HPDE6-E6E7 (cell line): ENCODE measurements at regions not wholly inside any gene's neighbourhood (a gene's known extent, or its start where the extent isn't known, plus 50 kb on each side); places are given as distances from the start of the nearest gene placed in this dataset.

Experiments used
- DNase-seq: peaks from one replicate; pipeline ENCODE4 v3.0.0; 2011; ENCODE audit warnings: missing footprints; ENCODE audit errors: extremely low spot score

GRCh38 chr17:79680318-79680695, 50.4 kb upstream of the ENPP7 start:
- DNase-seq, result no peak

DNA sequence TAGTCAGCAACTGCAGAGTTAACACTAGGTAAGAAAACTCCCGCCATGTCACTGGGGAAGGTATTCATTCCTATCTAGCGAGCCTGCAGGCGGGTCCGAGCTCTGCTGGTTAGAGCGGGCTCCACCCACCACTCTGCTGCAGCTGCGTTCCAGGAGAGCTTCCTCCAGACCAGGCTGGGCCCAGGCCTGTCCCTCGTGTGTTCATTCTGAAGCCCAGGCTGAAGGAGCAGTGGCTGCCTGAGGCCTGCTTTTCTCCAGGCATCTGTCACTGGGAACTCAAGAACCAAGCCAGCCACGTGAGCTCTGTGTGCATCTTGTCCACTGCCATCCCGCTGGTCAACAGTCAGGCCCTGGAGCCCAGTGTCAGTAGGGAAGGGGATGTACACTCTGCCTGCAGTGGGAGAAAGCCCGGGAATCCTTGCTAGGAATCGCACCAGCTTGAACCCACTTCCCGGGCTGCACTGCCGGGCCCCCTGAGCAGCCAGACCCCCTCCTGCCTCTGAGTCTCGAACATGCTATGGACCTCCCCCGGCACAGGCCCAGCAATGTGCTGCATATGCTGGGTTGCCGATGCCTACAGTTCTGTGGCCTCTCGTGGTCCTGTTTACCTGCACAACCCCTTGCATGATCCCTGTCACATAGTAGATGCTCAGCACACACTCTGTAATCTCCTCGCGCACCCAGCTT, 51.0 kb upstream of the ENPP7 start:
- DNase-seq, result no peak

DNA sequence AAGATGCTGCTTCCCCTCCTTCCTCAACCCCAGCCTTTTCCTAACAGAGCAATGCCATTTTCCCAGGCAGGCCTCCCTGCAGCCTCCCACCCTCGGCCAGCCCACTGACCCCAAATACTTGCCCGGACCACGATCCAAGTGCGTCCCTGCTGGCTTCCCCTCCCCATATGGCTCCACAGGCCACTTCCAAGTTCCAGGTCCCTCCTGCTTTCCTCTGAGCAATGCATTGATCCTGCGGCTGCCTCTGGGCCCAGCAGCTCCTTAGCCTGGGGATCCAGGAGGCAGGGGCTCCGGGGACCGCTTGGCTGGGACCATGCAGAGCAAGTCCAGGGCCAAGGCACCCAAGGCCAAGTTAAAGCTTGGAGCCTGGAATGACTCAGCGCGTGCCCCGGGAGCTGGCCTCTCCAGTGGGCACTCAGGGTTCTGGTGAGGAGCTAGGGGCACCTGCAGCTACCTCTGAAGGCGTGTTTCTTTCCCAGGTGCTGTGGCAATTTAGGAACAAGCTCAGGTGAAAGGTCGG, 51.9 kb upstream of the ENPP7 start:
- no peak for DNase-seq

- DNase-seq, result no peak
These were observed 52.5 kb upstream of the ENPP7 start for GRCh38 chr17:79678091-79678735.

DNA sequence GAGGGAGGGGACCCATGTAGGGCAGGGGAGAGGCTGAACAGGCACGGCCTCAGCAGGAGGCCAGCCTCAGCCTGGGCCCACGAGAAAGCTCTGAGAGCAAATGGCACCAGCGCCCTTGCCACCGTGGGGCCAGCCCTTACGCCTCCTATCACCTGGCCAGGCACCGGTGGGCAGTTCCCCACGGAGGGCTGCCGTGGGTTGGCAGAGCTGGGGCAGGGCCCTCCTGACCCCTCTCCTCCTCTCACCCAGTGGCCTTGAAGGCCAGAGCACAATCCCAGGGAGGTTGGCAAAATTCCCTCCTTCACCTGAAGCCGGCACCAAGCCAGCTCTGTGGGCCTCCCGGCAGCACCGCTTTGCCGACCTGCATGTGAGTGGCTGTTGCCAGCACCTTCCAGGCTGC, 53.1 kb upstream of the ENPP7 start:
- DNase-seq, result no peak

DNA sequence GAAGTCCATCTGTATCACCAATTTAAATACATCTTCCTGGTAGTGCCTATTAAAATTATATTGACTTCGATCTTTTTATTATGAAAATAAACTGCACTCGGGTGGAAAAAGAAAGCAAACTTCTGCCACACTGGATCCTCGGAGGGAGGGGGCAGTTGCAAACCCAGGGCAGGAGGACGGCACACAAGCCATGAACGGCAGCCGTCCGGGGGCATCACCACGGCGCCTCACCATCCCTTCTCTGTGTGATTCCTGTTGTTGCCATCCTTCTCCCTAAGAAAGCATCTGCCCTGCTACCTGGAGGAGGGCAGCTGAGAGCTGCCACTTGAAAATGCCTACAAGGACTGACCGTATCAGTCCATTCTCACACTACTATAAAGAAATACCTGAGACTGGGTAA, 53.9 kb upstream of the ENPP7 start:
- DNase-seq, result no peak

DNA sequence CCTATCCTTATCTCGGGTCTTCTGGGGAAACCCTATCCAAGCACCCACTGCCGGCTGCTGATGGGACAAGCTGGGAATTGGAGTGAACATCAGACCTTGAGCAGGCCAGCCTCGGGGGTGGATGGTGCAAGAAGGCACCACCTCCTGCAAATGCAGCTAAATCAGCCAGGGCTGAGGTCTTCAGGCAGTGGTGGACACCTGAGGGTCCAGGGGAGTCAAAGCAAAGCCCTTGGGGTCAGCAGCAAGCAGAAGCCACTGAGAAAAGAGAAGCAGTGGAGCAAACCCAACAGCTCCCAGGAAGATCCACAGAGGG, 55.4 kb upstream of the ENPP7 start:
- no peak for DNase-seq

GRCh38 chr17:79674506-79675412, 56.0 kb upstream of the ENPP7 start:
- no peak for DNase-seq

DNA sequence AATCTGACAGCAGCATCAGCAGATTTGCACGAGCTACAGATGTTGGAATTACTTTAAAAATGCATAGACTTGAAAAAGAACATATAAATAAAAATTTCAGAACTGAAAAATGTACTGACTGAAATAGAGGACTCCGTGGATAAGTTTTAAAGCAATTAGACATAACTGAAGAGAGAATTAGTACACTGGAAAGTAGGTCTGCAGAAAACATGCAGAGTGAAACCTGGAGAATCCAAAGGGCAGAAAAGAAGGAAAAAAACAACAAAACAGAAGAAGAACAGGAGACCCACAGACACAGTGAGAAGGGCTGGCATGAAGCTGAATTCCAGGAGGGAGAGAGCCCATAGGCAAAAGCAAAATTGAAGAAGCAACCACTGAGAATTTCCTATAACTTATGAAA, 57.2 kb upstream of the ENPP7 start:
- DNase-seq, result no peak

GRCh38 chr17:79672496-79672895, 58.2 kb upstream of the ENPP7 start:
- DNase-seq, result no peak

- no peak for DNase-seq
These were observed 59.6 kb upstream of the ENPP7 start for GRCh38 chr17:79671085-79671694.

DNA sequence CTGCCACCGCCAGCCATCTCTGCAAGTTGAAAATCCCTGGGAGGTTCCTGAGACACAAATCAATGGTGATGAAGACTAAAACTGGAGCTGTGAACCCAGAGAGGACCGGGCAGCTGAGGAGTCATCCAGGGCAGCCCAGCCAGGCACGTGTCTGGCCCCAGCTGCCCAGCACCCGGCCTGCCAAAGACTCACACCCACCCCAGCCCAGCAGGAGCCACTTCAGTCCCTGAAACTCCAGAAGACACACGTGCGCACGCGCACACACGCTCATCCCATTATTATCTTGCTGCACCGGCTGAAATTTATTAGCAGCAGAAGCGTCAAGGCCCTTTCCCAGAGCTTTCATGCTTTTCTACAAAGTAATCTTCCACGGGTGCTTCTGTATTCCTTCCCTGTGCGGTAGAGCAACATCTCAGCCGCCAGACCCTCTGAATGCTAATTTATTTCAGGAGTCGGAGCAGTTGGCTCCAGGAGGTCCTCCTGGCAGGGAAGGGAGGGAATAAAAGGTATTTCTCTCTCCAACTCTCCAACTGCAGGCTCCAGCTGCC, 59.8 kb upstream of the RBFOX3 start:
- DNase-seq, result no peak

- no peak for DNase-seq
These were observed 59.0 kb upstream of the RBFOX3 start for GRCh38 chr17:79669861-79670260.

- DNase-seq, result no peak
These were observed 57.7 kb upstream of the RBFOX3 start for GRCh38 chr17:79668344-79669250.

DNA sequence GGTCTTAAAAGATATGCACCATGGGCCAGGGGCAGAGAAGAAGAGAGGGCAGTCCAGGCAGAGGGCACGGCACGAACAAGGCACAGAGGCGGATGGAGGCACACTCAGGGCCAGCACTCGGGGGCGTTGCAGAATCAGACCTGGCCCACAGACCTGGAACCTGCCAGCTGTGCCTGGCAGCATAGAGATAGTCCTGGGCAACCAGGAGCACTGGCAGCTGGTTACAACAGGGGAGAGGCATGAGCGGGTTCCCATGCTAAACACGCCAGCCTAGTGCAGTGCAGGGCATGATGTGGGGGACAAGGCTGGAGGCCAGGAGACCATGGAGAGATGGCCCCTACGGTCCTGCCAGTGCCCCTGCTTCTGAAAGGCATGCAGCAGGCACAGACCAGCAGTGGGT, 56.9 kb upstream of the RBFOX3 start:
- no peak for DNase-seq

DNA sequence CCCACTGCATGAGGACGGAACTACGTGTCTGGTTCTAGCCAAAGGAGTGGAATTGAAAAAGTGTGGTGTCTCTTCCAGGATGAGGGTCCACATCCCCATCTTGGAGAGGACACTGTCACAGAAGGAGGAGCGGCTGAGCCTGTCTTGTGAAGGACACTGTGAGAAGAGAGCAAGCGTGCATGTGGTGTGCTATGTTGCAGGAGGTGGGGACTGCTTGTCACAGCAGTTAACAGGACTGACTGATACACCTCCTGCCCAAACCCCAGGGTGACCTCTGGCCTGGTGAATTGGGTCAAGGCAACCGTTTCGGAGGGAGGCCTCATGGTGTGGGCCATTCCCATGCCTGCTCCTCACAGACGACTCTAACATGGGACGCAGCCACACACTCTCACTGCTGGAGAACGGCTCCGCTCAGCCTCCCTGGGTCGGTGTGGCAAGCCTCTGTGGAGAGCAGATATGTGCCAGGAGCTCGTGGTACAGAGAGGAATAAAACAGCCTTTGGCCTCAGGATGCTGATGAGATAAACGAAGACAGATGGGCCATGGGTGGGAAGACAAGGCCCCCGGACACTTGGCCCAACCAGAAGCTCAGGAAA, 56.4 kb upstream of the RBFOX3 start:
- DNase-seq, result no peak

DNA sequence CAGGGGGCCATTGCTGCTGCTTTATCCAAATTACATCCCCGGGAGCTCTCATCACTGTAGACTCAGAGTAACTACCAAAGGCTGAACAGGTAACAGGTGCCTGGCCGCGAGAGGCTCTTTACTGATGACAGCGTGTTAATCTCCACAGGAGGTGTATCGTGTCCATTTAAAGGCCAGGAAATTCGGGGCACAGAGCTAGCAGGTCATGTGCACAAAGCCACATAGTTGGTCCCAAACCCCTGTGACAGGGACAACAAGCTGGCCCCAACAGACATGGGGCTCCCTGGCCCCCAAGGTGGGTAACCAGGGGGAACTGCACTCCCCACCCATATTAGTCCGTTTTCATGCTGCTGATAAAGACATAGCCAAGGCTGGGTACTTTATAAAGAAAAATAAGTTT, 55.3 kb upstream of the RBFOX3 start:
- no peak for DNase-seq

GRCh38 chr17:79664930-79665737, 54.3 kb upstream of the RBFOX3 start:
- DNase-seq, result peak; percentile 35

DNA sequence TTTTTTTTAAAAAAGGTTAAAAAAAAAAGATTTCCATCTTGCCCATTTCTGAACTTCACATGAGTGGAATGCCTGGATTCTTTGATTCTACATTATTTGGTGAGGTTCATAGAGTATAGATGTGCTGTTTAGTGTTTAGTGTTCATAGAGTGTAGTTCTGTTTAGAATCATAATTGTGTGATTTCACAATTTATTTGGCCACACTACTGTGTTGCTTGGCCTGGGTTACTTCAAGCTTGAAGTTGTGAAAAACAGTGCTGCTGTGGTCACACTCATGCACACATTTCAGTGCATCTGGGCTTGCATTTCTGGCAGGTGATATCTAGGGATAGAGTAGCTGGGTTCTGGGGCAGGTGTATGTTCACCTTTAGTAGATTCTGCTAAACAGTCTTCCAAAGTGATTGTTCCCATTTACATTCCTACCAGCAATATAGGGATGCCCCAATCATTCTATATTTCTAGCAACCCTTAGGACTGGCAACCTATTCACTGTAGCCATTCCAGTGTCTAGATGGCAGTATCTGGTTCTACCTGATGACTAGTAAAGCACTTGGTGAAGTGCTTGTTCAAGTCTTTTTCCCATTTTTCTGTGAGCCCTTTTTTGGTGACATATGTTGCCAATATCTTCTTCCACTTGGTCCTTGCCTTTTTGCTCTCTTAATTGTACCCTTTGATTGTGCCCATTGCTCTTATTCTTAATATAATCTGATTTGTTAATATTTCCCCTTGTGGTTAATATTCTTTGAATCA, 50.6 kb upstream of the RBFOX3 start:
- no peak for DNase-seq
